GM23338 (cell line): ENCODE measurements at regions not wholly inside any gene's neighbourhood (a gene's known extent, or its start where the extent isn't known, plus 50 kb on each side); places are given as distances from the start of the nearest gene placed in this dataset.

Source experiments
- ATAC-seq: fragments of 200-7000 bp; cut with Tn5 transposase; 3 replicates; pipeline ENCODE4 v1.9.1; 2020
- DNase-seq: peaks from one replicate; pipeline ENCODE4 v3.0.0-alpha.2; 2015; ENCODE audit warnings: low spot score
- H2AFZ ChIP-seq: fragments of 200-600 bp; sonication (generic); 2 replicates; pipeline ENCODE4 v1.8.0; 2016; ENCODE audit warnings: antibody characterized with exemption, mild to moderate bottlenecking, moderate library complexity
- H3F3A ChIP-seq: fragments of 200-600 bp; sonication (generic); replicated peaks from 2 replicates; pipeline ENCODE4 v1.8.0; 2017; ENCODE audit warnings: antibody characterized with exemption, mixed run types, low read depth
- H3K27ac ChIP-seq: fragments of 200-600 bp; sonication (generic); 2 replicates; pipeline ENCODE4 v1.6.1; 2016; ENCODE audit warnings: low read depth
- H3K27me3 ChIP-seq: fragments of 200-600 bp; sonication (generic); 2 replicates; pipeline ENCODE4 v1.8.0; 2016; ENCODE audit warnings: mild to moderate bottlenecking, mixed run types, moderate library complexity; ENCODE audit not compliant: insufficient read depth
- H3K36me3 ChIP-seq: fragments of 200-600 bp; sonication (generic); 2 replicates; pipeline ENCODE4 v1.8.0; 2016; ENCODE audit warnings: mild to moderate bottlenecking; ENCODE audit not compliant: insufficient read depth
- H3K4me1 ChIP-seq: fragments of 200-600 bp; sonication (generic); 2 replicates; pipeline ENCODE4 v1.8.0; 2016; ENCODE audit warnings: mild to moderate bottlenecking, moderate library complexity; ENCODE audit not compliant: insufficient read depth
- H3K4me2 ChIP-seq: fragments of 200-600 bp; sonication (generic); 2 replicates; pipeline ENCODE4 v1.7.1; 2017; ENCODE audit warnings: mixed run types
- H3K4me3 ChIP-seq: fragments of 200-600 bp; sonication (generic); 2 replicates; pipeline ENCODE4 v1.6.1; 2016; ENCODE audit warnings: mixed run types
- H3K79me2 ChIP-seq: fragments of 200-600 bp; sonication (generic); replicated peaks from 2 replicates; pipeline ENCODE4 v1.8.0; 2017; ENCODE audit warnings: mild to moderate bottlenecking; ENCODE audit not compliant: insufficient read depth
- H3K9me2 ChIP-seq: fragments of 200-600 bp; sonication (generic); 2 replicates; pipeline ENCODE4 v1.8.0; 2017; ENCODE audit not compliant: insufficient read depth
- H4K20me1 ChIP-seq: fragments of 200-600 bp; sonication (generic); replicated peaks from 2 replicates; pipeline ENCODE4 v1.8.0; 2017; ENCODE audit warnings: mild to moderate bottlenecking; ENCODE audit not compliant: insufficient read depth
- H3K27ac Mint-ChIP-seq: 2 replicates; pipeline ENCODE4 v1.8.0; 2020; ENCODE audit warnings: inconsistent platforms, mild to moderate bottlenecking, moderate library complexity, mixed read lengths
- H3K27me3 Mint-ChIP-seq: 3 replicates; pipeline ENCODE4 v1.8.0; 2022; ENCODE audit warnings: low read depth, mild to moderate bottlenecking, moderate library complexity, mixed read lengths, inconsistent platforms; ENCODE audit not compliant: insufficient read depth, poor library complexity
- H3K36me3 Mint-ChIP-seq: 3 replicates; pipeline ENCODE4 v1.8.0; 2021; ENCODE audit warnings: low read depth, mild to moderate bottlenecking, inconsistent platforms, moderate library complexity, mixed read lengths
- H3K4me1 Mint-ChIP-seq: 3 replicates; pipeline ENCODE4 v1.8.0; 2020; ENCODE audit warnings: mild to moderate bottlenecking, inconsistent platforms, mixed read lengths
- H3K4me3 Mint-ChIP-seq: 3 replicates; pipeline ENCODE4 v1.8.0; 2021; ENCODE audit warnings: moderate library complexity, mild to moderate bottlenecking, inconsistent platforms, mixed read lengths
- H3K9me3 Mint-ChIP-seq: 3 replicates; pipeline ENCODE4 v1.8.0; 2020; ENCODE audit warnings: moderate library complexity, mild to moderate bottlenecking, inconsistent platforms, mixed read lengths
- CTCF ChIP-seq, 2 experiments: fragments of 200-600 bp in 1 of 2; sonication (generic) in 1 of 2; conservative IDR thresholded peaks; 2 replicates each; pipeline versions ENCODE4 v1.5.1 to v1.6.1; 2016 to 2017; ENCODE audit warnings: antibody characterized with exemption in 2 of 2, low read depth in 2 of 2, mild to moderate bottlenecking in 2 of 2, moderate library complexity in 1 of 2
- ETS1 ChIP-seq: IDR thresholded peaks from 2 replicates; pipeline ENCODE4 v1.6.1; 2016; ENCODE audit warnings: antibody characterized with exemption
- JUNB ChIP-seq: IDR thresholded peaks from one replicate; pipeline ENCODE4 v1.6.1; 2016; ENCODE audit warnings: antibody characterized with exemption; ENCODE audit not compliant: unreplicated experiment
- REST ChIP-seq: IDR thresholded peaks from one replicate; pipeline ENCODE4 v1.6.1; 2018; ENCODE audit warnings: antibody characterized with exemption; ENCODE audit not compliant: unreplicated experiment
- STAT1 ChIP-seq: IDR thresholded peaks from one replicate; pipeline ENCODE4 v1.6.1; 2016; ENCODE audit warnings: antibody characterized with exemption; ENCODE audit not compliant: unreplicated experiment
- ZNF114 ChIP-seq: fragments of 250-450 bp; sonication (Bioruptor Pico); IDR thresholded peaks from 2 replicates; pipeline ENCODE4 v1.5.0; 2020; ENCODE audit warnings: mild to moderate bottlenecking, moderate library complexity
- ZNF462 ChIP-seq: fragments of 250-450 bp; sonication (Bioruptor Pico); IDR thresholded peaks from 2 replicates; pipeline ENCODE4 v1.5.0; 2020; ENCODE audit warnings: mild to moderate bottlenecking, moderate library complexity

GRCh38 chr11:57874981-57875380 lies 113.4 kb downstream of the CTNND1 start (continued):
- no peak for TF ChIP-seq ETS1
- no peak for TF ChIP-seq JUNB
- TF ChIP-seq CTCF (conservative IDR thresholded peaks at IDR 0.05; ENCODE audit: low read depth in 2 of 2): no peak
- TF ChIP-seq ZNF462 (CRISPR knock-in tag): no peak

GRCh38 chr11:57881647-57882046 lies 120.0 kb downstream of the CTNND1 start:
- Histone ChIP-seq H3K27ac (no peak overlapping the region), H3K9me2 (no peaks in the 10 kb centered on the region), H4K20me1 (no peaks in the 10 kb centered on the region), H3K36me3 (no peaks in the 10 kb centered on the region), H3K4me3 (no peak overlapping the region), H2AFZ (no peak overlapping the region), H3K4me1 (no peaks in the 10 kb centered on the region), H3F3A (no peaks in the 10 kb centered on the region), H3K4me2 (no peak overlapping the region), H3K79me2 (no peaks in the 10 kb centered on the region), H3K27me3 (no peaks in the 10 kb centered on the region)
- DNase-seq (no peak), ATAC-seq (no peak)
- H3K9me3 Mint-ChIP-seq: no peaks in the 10 kb centered on the region
- H3K4me3 Mint-ChIP-seq: no peak overlapping the region
- H3K36me3 Mint-ChIP-seq: no peaks in the 10 kb centered on the region
- no peak overlapping the region for H3K27ac Mint-ChIP-seq
- H3K27me3 Mint-ChIP-seq: peaks cover 2% of the 10 kb centered on the region
- no peaks in the 10 kb centered on the region for H3K4me1 Mint-ChIP-seq
- TF ChIP-seq REST (no peak), JUNB (no peak), ETS1 (no peak), STAT1 (no peak), ZNF114 (CRISPR knock-in tag) (no peak), CTCF (conservative IDR thresholded peaks at IDR 0.05; ENCODE audit: low read depth in 2 of 2) (no peak)
